Lung (tissue), 11 donors: ENCODE measurements at regions not wholly inside any gene's neighbourhood (a gene's known extent, or its start where the extent isn't known, plus 50 kb on each side); places are given as distances from the start of the nearest gene placed in this dataset.

Source experiments
- ATAC-seq: fragments of 200-7000 bp; cut with Tn5 transposase; one replicate; pipeline ENCODE4 v1.9.1; 2020; ENCODE audit warnings: moderate number of reproducible peaks; ENCODE audit not compliant: insufficient read depth, low FRiP score
- DNase-seq, 3 donors: peaks; one replicate each; pipeline ENCODE4 v3.0.0-alpha.2; 2013 to 2017
- H3K27ac ChIP-seq, 2 donors: one replicate each; pipeline ENCODE4 v1.5.1; 2013; ENCODE audit warnings: mild to moderate bottlenecking in 2 of 2, moderate library complexity in 2 of 2, control low read depth in 1 of 2, inconsistent platforms in 1 of 2, low read depth in 1 of 2, low read length in 1 of 2
- H3K27me3 ChIP-seq, 3 donors: one replicate each; pipeline ENCODE4 v1.5.1; 2013; ENCODE audit warnings: low read length in 2 of 3; ENCODE audit not compliant: control insufficient read depth in 3 of 3, insufficient read depth in 3 of 3
- H3K36me3 ChIP-seq, 4 donors: one replicate each; pipeline ENCODE4 v1.5.1; 2013; ENCODE audit warnings: low read length in 4 of 4, mild to moderate bottlenecking in 1 of 4, moderate library complexity in 1 of 4; ENCODE audit not compliant: control insufficient read depth in 4 of 4, insufficient read depth in 4 of 4
- H3K4me1 ChIP-seq, 5 donors: one replicate each; pipeline ENCODE4 v1.5.1; 2013; ENCODE audit warnings: low read length in 5 of 5, mild to moderate bottlenecking in 2 of 5, moderate library complexity in 1 of 5; ENCODE audit not compliant: control insufficient read depth in 5 of 5, insufficient read depth in 5 of 5
- H3K4me3 ChIP-seq: one replicate; pipeline ENCODE4 v1.5.1; 2013; ENCODE audit warnings: mild to moderate bottlenecking, control low read depth, moderate library complexity
- H3K9ac ChIP-seq, 2 donors: one replicate each; pipeline ENCODE4 v1.5.1; 2013; ENCODE audit warnings: low read length in 2 of 2, control low read depth in 1 of 2; ENCODE audit not compliant: insufficient read depth in 1 of 2
- H3K9me3 ChIP-seq, 4 donors: one replicate each; pipeline ENCODE4 v1.5.1; 2013; ENCODE audit warnings: low read length in 3 of 4, mild to moderate bottlenecking in 1 of 4, moderate library complexity in 1 of 4; ENCODE audit not compliant: control insufficient read depth in 4 of 4, insufficient read depth in 3 of 4
- WGBS, 2 donors: extraction: QIAGEN DNeasy Blood & Tissue Kit; methylation state at CpG; one replicate each; pipeline ENCODE4 v1.1.7; 2013; 5-methylcytosine and 5-hydroxymethylcytosine counted together
- TF ChIP-seq, protein P1 (sequence below): IDR thresholded peaks from 2 replicates; pipeline ENCODE4 v1.5.1; 2012; ENCODE audit warnings: mild to moderate bottlenecking; ENCODE audit errors: control extremely low read depth, extremely low read depth
- donor health status: control.
- donor health status: control.
- donor health status: Bipolar disorder and iron deficiency.
- donor health status: healthy.
- donor health status: DM: yes; HTN: yes; CAD: no.

DNA sequence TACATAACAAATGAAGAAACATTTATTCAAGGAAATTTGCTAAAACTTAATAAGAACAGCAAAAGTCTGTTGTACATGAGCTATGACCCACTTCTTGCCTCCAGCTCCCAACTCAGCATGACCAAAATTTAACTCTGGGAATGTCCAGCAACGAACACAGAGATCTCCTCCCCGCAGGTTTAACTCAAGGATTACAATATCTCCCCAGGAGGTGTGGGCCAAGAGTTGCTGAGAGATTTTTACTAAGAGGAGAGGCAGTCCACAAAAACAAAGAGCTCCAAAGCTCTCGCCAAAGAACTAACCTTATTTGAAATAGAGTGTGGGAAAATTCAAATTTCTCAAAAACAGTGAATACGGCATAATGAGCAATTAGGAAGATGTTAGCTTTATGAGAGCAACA is 318.5 kb downstream of the GRB14 start:
- Histone ChIP-seq H3K9ac (no peak overlapping the region), H3K27me3 (no peaks in the 10 kb centered on the region), H3K9me3 (no peaks in the 10 kb centered on the region), H3K4me1 (no peaks in the 10 kb centered on the region), H3K27ac (no peak overlapping the region), H3K36me3 (no peaks in the 10 kb centered on the region), H3K4me3 (no peak overlapping the region)
- WGBS, 2 donors: 74 to 81% methylated on average over 4 of the region's 4 CpGs
- no peak for ATAC-seq
- TF ChIP-seq, protein P1, sequence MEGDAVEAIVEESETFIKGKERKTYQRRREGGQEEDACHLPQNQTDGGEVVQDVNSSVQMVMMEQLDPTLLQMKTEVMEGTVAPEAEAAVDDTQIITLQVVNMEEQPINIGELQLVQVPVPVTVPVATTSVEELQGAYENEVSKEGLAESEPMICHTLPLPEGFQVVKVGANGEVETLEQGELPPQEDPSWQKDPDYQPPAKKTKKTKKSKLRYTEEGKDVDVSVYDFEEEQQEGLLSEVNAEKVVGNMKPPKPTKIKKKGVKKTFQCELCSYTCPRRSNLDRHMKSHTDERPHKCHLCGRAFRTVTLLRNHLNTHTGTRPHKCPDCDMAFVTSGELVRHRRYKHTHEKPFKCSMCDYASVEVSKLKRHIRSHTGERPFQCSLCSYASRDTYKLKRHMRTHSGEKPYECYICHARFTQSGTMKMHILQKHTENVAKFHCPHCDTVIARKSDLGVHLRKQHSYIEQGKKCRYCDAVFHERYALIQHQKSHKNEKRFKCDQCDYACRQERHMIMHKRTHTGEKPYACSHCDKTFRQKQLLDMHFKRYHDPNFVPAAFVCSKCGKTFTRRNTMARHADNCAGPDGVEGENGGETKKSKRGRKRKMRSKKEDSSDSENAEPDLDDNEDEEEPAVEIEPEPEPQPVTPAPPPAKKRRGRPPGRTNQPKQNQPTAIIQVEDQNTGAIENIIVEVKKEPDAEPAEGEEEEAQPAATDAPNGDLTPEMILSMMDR: no peak
- no peak for DNase-seq

DNA sequence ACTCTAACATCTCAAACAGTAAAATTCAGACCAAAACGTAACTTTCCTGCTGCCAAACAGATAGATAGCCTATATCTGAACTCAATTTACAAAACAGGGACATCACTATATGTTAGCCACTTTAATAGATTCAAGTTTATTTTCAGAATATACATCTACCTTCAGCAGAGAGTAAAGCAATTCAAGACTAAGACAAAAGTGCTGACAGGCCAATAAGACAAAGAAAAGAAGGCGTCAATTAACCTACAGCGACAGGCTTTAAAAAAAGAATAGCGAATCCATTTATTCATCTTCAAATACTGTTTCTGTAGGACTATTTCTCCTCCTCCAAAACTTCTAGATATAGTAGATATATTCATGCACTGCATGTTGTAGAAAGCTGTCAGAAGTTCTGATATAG is 333.0 kb downstream of the GRB14 start:
- Histone ChIP-seq H3K9ac (no peak overlapping the region), H3K27ac (no peak overlapping the region), H3K4me1 (no peaks in the 10 kb centered on the region), H3K9me3 (no peaks in the 10 kb centered on the region), H3K4me3 (no peak overlapping the region), H3K36me3 (no peaks in the 10 kb centered on the region), H3K27me3 (no peaks in the 10 kb centered on the region)
- TF ChIP-seq, protein P1: no peak
- DNase-seq (no peak), ATAC-seq (no peak)
- WGBS, 2 donors: 84 to 90% methylated on average over 4 of the region's 4 CpGs

DNA sequence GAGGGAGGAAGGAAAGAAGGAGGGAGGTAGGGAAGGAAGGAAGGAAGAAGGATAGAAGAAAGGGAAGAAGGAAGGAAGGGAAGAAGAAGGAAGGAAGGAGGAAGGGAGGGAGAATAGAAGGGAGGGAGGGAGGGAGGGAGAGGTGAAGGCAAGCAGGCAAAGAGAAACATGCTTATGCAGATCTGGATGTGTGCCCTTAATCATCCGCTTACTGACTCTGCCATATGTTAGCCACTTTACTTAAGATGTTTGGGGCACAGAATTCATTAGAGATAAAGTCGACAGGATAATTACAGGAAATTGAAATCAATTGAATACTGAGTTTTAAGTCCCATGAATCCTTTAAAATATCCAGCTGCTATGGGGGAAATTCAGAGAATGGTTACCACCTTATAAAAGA is 334.2 kb downstream of the GRB14 start:
- Histone ChIP-seq H3K9me3 (no peaks in the 10 kb centered on the region), H3K4me1 (no peaks in the 10 kb centered on the region), H3K27me3 (no peaks in the 10 kb centered on the region), H3K27ac (no peak overlapping the region), H3K9ac (no peak overlapping the region), H3K36me3 (no peaks in the 10 kb centered on the region), H3K4me3 (no peak overlapping the region)
- TF ChIP-seq, protein P1: no peak
- DNase-seq (peak in 1 of 3 donors; percentile 1), ATAC-seq (no peak)
- 72 to 87% methylated on average over 2 of the region's 2 CpGs for WGBS, 2 donors

DNA sequence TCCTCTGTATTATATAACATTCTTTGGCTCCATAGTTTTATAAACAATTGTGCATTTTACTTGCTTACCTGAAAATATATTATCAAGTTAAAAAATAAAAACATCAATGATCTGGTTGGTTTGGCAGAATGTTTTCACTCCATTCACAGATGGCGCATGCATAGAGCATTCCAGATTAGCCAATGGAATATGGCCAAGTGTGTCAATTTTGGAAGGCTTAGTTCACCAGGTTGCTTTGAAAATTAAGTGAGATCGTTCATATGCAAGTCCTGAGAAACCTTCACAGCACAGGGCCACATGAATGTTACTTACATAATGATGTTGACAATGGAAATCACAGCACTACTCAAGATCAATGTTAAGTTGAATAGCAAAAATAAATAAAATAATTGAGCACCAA is 335.7 kb downstream of the GRB14 start:
- Histone ChIP-seq H3K36me3 (no peaks in the 10 kb centered on the region), H3K9me3 (no peaks in the 10 kb centered on the region), H3K4me3 (no peak overlapping the region), H3K4me1 (no peaks in the 10 kb centered on the region), H3K9ac (no peak overlapping the region), H3K27me3 (no peaks in the 10 kb centered on the region), H3K27ac (no peak overlapping the region)
- DNase-seq (no peak), ATAC-seq (no peak)
- 84 to 87% methylated on average over 2 of the region's 2 CpGs for WGBS, 2 donors
- TF ChIP-seq, protein P1: no peak
